ENCODE measurements at regions not wholly inside any gene's neighbourhood (a gene's known extent, or its start where the extent isn't known, plus 50 kb on each side); places are given as distances from the start of the nearest gene placed in this dataset.
"Not testable (repeated sequence)": the region's sequence is repeated elsewhere in the genome, so short reads cannot be mapped to it uniquely, and the experiment has no call there.

DNA sequence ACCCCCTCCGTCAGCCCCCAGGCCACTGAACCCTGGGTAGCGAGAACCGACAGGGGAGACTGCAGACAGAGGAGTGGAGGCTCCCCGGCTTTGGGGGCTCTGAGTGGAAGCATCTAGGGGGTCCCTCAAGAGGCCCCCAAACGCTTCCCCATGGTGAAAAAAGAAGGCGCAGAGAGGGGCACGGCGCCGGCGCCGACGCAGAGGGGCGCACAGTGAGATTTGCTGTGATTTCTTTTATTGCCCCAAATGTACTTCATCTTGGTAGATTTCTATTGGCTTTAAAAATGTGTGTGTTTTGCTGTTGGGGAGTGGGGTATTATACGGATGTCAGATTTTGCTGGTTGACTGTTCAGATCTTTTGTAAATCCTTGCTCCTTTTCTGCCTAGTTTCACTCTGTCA is 392.9 kb downstream of the GOLGA6L6 start:
- TF ChIP-seq, protein P1, sequence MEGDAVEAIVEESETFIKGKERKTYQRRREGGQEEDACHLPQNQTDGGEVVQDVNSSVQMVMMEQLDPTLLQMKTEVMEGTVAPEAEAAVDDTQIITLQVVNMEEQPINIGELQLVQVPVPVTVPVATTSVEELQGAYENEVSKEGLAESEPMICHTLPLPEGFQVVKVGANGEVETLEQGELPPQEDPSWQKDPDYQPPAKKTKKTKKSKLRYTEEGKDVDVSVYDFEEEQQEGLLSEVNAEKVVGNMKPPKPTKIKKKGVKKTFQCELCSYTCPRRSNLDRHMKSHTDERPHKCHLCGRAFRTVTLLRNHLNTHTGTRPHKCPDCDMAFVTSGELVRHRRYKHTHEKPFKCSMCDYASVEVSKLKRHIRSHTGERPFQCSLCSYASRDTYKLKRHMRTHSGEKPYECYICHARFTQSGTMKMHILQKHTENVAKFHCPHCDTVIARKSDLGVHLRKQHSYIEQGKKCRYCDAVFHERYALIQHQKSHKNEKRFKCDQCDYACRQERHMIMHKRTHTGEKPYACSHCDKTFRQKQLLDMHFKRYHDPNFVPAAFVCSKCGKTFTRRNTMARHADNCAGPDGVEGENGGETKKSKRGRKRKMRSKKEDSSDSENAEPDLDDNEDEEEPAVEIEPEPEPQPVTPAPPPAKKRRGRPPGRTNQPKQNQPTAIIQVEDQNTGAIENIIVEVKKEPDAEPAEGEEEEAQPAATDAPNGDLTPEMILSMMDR (IDR thresholded peaks at IDR 0.05): not testable (repeated sequence)
- TF ChIP-seq POLR2A (IDR thresholded peaks at IDR 0.05): not testable (repeated sequence)
